ENCODE measurements at regions not wholly inside any gene's neighbourhood (a gene's known extent, or its start where the extent isn't known, plus 50 kb on each side); places are given as distances from the start of the nearest gene placed in this dataset.

DNA sequence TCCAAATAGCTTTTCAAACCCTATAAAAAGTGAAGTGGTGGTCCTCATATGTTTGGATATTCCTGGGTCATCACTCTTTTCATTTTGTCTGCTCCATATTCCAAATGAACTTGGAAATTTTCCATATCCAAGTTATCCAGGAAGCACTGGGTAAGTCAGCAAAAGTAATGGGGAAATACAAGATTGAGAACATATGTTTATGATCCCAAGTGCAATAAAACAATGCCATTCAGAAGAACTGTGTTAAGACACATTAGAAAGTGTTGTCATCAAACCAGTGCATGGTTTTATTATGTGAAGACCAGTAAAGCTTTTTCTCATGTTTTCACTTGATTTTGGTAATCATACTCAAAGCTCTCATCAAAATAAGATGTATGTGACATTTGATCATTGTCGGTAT is 363.4 kb downstream of the RPRM start:
- DNase-seq: no peak
- no peak for ATAC-seq
- TF ChIP-seq CTCF (IDR thresholded peaks at IDR 0.05): no peak
- Histone ChIP-seq H3K36me3 (no peaks in the 10 kb centered on the region), H3K27me3 (no peaks in the 10 kb centered on the region), H3K9me3 (no peaks in the 10 kb centered on the region), H3K27ac (no peak overlapping the region), H3K4me3 (no peak overlapping the region), H3K4me1 (no peaks in the 10 kb centered on the region)
- intact Hi-C loops (cut with DNase I): no loop called here

DNA sequence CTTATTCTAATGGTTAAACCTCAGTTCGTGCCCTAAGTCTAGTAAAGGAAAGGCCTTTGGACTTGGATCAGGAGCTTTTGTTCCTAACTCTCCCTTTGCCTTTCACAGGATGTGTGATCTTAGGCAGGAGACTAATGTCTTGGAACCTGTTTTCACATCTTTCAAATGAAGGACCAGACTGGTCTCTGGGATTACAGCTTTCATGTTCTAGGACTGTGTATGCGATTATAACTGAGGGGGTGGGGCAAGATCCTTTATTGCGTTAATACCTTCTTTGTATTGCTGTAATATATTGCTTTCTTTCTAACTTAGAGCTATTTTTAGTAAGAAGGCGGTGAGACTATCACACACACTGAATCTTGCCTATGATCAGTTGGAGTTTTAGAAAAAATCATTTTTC is 368.1 kb downstream of the RPRM start:
- TF ChIP-seq CTCF (IDR thresholded peaks at IDR 0.05): no peak
- no peaks in the 10 kb centered on the region for H3K36me3 ChIP-seq
- H3K4me3 ChIP-seq: no peak overlapping the region
- no peak for ATAC-seq
- H3K9me3 ChIP-seq: no peaks in the 10 kb centered on the region
- intact Hi-C loops (cut with DNase I): no loop called here
- no peaks in the 10 kb centered on the region for H3K4me1 ChIP-seq
- DNase-seq: no peak
- H3K27me3 ChIP-seq: no peaks in the 10 kb centered on the region
- H3K27ac ChIP-seq: no peak overlapping the region

- no peaks in the 10 kb centered on the region for H3K27me3 ChIP-seq
- no peak overlapping the region for H3K27ac ChIP-seq
- no peak for ATAC-seq
- DNase-seq: no peak
- H3K4me3 ChIP-seq: no peak overlapping the region
- H3K36me3 ChIP-seq: no peaks in the 10 kb centered on the region
- no peaks in the 10 kb centered on the region for H3K4me1 ChIP-seq
- intact Hi-C loops (cut with DNase I): no loop called here
- TF ChIP-seq CTCF (IDR thresholded peaks at IDR 0.05): no peak
- no peaks in the 10 kb centered on the region for H3K9me3 ChIP-seq
Observed at GRCh38 chr2:153109793-153110192, 368.8 kb downstream of the RPRM start.

DNA sequence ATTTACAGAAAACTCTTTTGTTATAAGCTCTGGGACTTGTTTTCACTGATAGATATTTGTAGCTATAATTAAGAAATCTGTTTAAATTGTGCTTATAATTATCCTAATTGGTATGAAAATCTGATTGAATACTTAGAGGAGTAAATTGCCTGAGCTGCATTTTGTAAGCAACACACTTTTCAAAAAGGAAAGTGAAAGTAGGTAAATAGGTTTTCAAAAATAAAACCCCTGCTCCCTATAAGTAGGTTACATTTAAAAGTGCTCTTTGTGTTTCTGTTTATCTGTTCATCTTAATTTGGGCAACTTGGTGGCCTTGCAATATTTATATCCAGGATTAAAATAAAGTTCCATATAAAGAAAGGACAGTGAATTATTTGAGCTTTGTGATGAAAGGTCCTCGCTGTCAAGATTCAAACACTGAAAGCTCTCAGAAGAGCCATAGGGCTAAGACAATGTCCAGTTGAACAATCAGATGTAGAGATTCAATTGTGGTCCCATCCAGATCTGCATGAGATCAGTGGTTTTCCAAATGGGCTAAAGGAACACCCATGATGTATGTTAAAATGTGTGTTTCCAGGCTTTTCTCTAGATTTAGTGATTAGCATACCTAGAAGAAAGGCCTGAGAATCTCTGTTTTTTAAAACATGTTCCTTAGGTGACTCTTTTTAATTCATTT is 371.6 kb downstream of the RPRM start:
- DNase-seq (no peak), ATAC-seq (no peak)
- Histone ChIP-seq H3K4me1 (no peaks in the 10 kb centered on the region), H3K27ac (no peak overlapping the region), H3K4me3 (no peak overlapping the region), H3K27me3 (no peaks in the 10 kb centered on the region), H3K9me3 (no peaks in the 10 kb centered on the region), H3K36me3 (no peaks in the 10 kb centered on the region)
- intact Hi-C loops (cut with DNase I): no loop called here
- no peak for TF ChIP-seq CTCF (IDR thresholded peaks at IDR 0.05)

DNA sequence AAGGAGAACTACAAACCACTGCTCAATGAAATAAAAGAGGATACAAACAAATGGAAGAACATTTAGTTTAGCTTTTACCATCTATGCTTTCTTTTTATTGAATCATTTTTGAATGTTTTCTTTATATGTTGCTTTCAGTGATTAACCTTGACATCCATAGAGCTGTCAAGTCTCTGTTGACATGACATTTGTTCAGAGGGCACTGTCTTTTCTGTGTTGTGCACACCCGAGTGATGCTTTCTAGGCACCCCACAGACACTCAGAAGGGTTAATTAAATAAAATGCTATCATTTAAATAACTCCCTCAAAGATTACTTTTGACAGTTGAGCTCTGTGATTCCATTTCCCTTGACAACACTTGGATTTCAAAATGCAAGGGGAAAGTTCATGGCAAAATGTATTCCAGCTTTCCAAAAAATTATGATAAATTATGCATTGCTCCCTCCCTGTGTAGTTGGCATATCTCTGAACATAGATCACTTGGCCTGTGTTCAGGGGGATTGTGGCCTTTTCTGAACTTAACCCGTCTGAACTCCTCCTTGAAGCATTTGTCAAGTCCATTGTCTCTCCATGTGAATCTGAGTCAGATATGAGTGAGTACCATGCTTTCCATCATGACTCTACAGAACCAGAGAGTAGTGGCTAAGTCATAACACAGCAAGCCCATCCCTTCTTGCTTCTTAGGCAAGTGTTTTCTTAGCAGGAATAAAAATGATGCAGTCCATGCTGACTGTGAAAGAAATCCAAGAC is 372.6 kb downstream of the RPRM start:
- Histone ChIP-seq H3K4me1 (no peaks in the 10 kb centered on the region), H3K27ac (no peak overlapping the region), H3K4me3 (no peak overlapping the region), H3K27me3 (no peaks in the 10 kb centered on the region), H3K9me3 (no peaks in the 10 kb centered on the region), H3K36me3 (no peaks in the 10 kb centered on the region)
- no peak for TF ChIP-seq CTCF (IDR thresholded peaks at IDR 0.05)
- DNase-seq: no peak
- ATAC-seq: no peak
- intact Hi-C loops (cut with DNase I): no loop called here
